ENCODE measurements at regions not wholly inside any gene's neighbourhood (a gene's known extent, or its start where the extent isn't known, plus 50 kb on each side); places are given as distances from the start of the nearest gene placed in this dataset.

GRCh38 chr10:43965918-43966570 lies 317.4 kb upstream of the ZNF32 start:
- TF ChIP-seq HNF4G (IDR thresholded peaks at IDR 0.05) = no peak
- TF ChIP-seq CTCF (IDR thresholded peaks at IDR 0.05; ENCODE audit: low read depth, low read length, missing input control) = no peak
- no peak for TF ChIP-seq YY1 (IDR thresholded peaks at IDR 0.05)
- TF ChIP-seq SP1 (IDR thresholded peaks at IDR 0.05) = no peak
- TF ChIP-seq, protein P1, sequence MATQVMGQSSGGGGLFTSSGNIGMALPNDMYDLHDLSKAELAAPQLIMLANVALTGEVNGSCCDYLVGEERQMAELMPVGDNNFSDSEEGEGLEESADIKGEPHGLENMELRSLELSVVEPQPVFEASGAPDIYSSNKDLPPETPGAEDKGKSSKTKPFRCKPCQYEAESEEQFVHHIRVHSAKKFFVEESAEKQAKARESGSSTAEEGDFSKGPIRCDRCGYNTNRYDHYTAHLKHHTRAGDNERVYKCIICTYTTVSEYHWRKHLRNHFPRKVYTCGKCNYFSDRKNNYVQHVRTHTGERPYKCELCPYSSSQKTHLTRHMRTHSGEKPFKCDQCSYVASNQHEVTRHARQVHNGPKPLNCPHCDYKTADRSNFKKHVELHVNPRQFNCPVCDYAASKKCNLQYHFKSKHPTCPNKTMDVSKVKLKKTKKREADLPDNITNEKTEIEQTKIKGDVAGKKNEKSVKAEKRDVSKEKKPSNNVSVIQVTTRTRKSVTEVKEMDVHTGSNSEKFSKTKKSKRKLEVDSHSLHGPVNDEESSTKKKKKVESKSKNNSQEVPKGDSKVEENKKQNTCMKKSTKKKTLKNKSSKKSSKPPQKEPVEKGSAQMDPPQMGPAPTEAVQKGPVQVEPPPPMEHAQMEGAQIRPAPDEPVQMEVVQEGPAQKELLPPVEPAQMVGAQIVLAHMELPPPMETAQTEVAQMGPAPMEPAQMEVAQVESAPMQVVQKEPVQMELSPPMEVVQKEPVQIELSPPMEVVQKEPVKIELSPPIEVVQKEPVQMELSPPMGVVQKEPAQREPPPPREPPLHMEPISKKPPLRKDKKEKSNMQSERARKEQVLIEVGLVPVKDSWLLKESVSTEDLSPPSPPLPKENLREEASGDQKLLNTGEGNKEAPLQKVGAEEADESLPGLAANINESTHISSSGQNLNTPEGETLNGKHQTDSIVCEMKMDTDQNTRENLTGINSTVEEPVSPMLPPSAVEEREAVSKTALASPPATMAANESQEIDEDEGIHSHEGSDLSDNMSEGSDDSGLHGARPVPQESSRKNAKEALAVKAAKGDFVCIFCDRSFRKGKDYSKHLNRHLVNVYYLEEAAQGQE (IDR thresholded peaks at IDR 0.05) = no peak
- TF ChIP-seq TAF1 (conservative IDR thresholded peaks at IDR 0.05) = no peak
- no peak for TF ChIP-seq EGR1 (IDR thresholded peaks at IDR 0.05; ENCODE audit: low read depth in 2 of 2)
- TF ChIP-seq JUND (IDR thresholded peaks at IDR 0.05) = no peak
- TF ChIP-seq RAD21 (IDR thresholded peaks at IDR 0.05) = no peak
- TF ChIP-seq ZBTB33 (IDR thresholded peaks at IDR 0.05) = no peak

All from liver (tissue), 3 donors.